ENCODE measurements at regions not wholly inside any gene's neighbourhood (a gene's known extent, or its start where the extent isn't known, plus 50 kb on each side); places are given as distances from the start of the nearest gene placed in this dataset.

DNA sequence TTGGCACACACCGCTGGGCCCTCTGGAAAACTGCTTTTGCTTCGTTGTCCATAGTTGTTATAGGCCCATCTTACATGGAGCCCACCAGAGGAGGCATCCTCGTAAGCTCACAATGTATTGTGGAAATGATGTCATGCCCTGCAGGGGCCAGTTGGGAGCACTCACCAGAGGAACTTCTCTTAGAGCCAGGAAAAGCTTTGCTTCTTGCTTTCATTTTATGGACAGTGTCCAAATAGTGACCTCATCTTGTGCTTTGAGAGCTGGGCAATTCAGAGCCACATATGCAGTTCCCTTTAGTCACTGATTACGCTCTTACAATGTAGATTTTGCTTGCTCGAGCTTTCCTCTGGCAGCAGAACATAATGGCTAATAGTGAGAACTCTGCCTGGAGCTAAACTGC lies 275.6 kb downstream of the AACS start (continued):
- TF ChIP-seq RXRA (IDR thresholded peaks at IDR 0.05; ENCODE audit: insufficient read depth, low read depth, low read length) = no peak
